Neural progenitor cell (in vitro differentiated cells): ENCODE measurements at regions not wholly inside any gene's neighbourhood (a gene's known extent, or its start where the extent isn't known, plus 50 kb on each side); places are given as distances from the start of the nearest gene placed in this dataset.
A peak's percentile ranks its signal among the peaks of the same experiment; 100 is the strongest.
"Not testable (repeated sequence)": the region's sequence is repeated elsewhere in the genome, so short reads cannot be mapped to it uniquely, and the experiment has no call there.

Source experiments
- DNase-seq: peaks from one replicate; pipeline ENCODE4 v3.0.0-alpha.2; 2016; ENCODE audit warnings: low spot score
- H2AFZ ChIP-seq: fragments of 200-600 bp; sonication (generic); replicated peaks from 2 replicates; pipeline ENCODE4 v1.6.1; 2016; ENCODE audit warnings: antibody characterized with exemption
- H3F3A ChIP-seq: fragments of 200-600 bp; sonication (generic); 2 replicates; pipeline ENCODE4 v1.6.1; 2016; ENCODE audit warnings: antibody characterized with exemption, low read depth
- H3K27ac ChIP-seq: fragments of 200-600 bp; sonication (generic); 2 replicates; pipeline ENCODE4 v1.5.1; 2016; ENCODE audit warnings: mild to moderate bottlenecking
- H3K27me3 ChIP-seq: fragments of 200-600 bp; sonication (generic); 2 replicates; pipeline ENCODE4 v1.6.1; 2016; ENCODE audit warnings: mild to moderate bottlenecking, moderate library complexity
- H3K36me3 ChIP-seq: fragments of 200-600 bp; sonication (generic); 2 replicates; pipeline ENCODE4 v1.5.1; 2016
- H3K4me1 ChIP-seq: fragments of 200-600 bp; sonication (generic); 2 replicates; pipeline ENCODE4 v1.6.1; 2016; ENCODE audit warnings: mixed run types
- H3K4me2 ChIP-seq: fragments of 200-600 bp; sonication (generic); 2 replicates; pipeline ENCODE4 v1.6.1; 2016
- H3K4me3 ChIP-seq: fragments of 200-600 bp; sonication (generic); 2 replicates; pipeline ENCODE4 v1.5.1; 2016
- H3K79me2 ChIP-seq: fragments of 200-600 bp; sonication (generic); 2 replicates; pipeline ENCODE4 v1.6.1; 2016; ENCODE audit warnings: low read depth
- H3K9ac ChIP-seq: fragments of 200-600 bp; sonication (generic); 2 replicates; pipeline ENCODE4 v1.6.1; 2016
- H3K9me3 ChIP-seq: fragments of 200-600 bp; sonication (generic); 2 replicates; pipeline ENCODE4 v1.5.1; 2016; ENCODE audit warnings: low read depth
- H4K20me1 ChIP-seq: fragments of 200-600 bp; sonication (generic); 2 replicates; pipeline ENCODE4 v1.6.1; 2016; ENCODE audit warnings: low read depth
- H3K27ac Mint-ChIP-seq: 3 replicates; pipeline ENCODE4 v1.8.0; 2021; ENCODE audit warnings: mixed read lengths
- H3K27me3 Mint-ChIP-seq: 2 replicates; pipeline ENCODE4 v1.8.0; 2022; ENCODE audit warnings: low read depth, mild to moderate bottlenecking, inconsistent platforms, moderate library complexity, mixed read lengths; ENCODE audit not compliant: insufficient read depth
- H3K36me3 Mint-ChIP-seq: 3 replicates; pipeline ENCODE4 v1.8.0; 2021; ENCODE audit warnings: mixed read lengths
- H3K4me1 Mint-ChIP-seq: 3 replicates; pipeline ENCODE4 v1.8.0; 2021; ENCODE audit warnings: mixed read lengths
- H3K4me3 Mint-ChIP-seq: 3 replicates; pipeline ENCODE4 v1.8.0; 2021; ENCODE audit warnings: mild to moderate bottlenecking, moderate library complexity, mixed read lengths
- H3K9me3 Mint-ChIP-seq: 3 replicates; pipeline ENCODE4 v1.8.0; 2020; ENCODE audit warnings: mixed read lengths
- EZH2 ChIP-seq: fragments of 200-600 bp; sonication (generic); IDR thresholded peaks from 2 replicates; pipeline ENCODE4 v1.6.1; 2017; ENCODE audit warnings: antibody characterized with exemption, mild to moderate bottlenecking, moderate library complexity
- EZH2phosphoT487 ChIP-seq: fragments of 200-600 bp; sonication (generic); IDR thresholded peaks from 2 replicates; pipeline ENCODE4 v1.6.1; 2017; ENCODE audit warnings: antibody characterized with exemption
- TF ChIP-seq, protein P1 (sequence below): fragments of 200-600 bp; sonication (generic); IDR thresholded peaks from 2 replicates; pipeline ENCODE4 v1.5.1; 2017; ENCODE audit warnings: antibody characterized with exemption, mild to moderate bottlenecking

DNA sequence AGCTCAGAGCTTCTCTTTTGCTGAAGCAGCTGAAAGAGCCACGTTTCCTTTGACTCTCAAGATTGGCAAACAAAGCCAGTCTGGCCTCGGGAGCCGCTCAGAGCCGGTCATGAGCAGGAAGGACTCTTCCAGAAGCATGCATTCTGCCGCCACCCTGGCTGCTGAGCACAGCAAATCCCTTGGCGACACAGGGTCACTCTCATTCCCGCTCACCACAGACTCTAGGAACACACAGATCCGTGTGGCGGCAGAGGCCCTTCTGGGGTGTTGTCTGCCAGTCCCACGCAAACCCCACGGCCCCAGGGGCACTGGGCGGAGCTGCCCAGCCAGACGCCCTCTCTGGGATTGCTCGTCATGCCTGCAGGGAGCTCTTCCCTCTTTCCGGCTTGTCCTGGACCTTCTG lies 157.0 kb downstream of the C16orf95 start:
- peak overlapping the region; percentile 79 for H3K27ac Mint-ChIP-seq
- no peaks in the 10 kb centered on the region for H3K9me3 ChIP-seq
- H3K27me3 Mint-ChIP-seq, result peaks cover 4% of the 10 kb centered on the region
- no peak overlapping the region for H3K9ac ChIP-seq
- no peak overlapping the region for H2AFZ ChIP-seq
- DNase-seq, result no peak
- H3K36me3 Mint-ChIP-seq, result no peaks in the 10 kb centered on the region
- no peak overlapping the region for H3K27ac ChIP-seq
- H3K4me1 Mint-ChIP-seq, result peaks cover 11% of the 10 kb centered on the region
- H3K9me3 Mint-ChIP-seq, result no peaks in the 10 kb centered on the region
- no peaks in the 10 kb centered on the region for H3F3A ChIP-seq
- H4K20me1 ChIP-seq, result no peaks in the 10 kb centered on the region
- H3K4me1 ChIP-seq, result no peaks in the 10 kb centered on the region
- TF ChIP-seq EZH2, result no peak
- TF ChIP-seq, protein P1, sequence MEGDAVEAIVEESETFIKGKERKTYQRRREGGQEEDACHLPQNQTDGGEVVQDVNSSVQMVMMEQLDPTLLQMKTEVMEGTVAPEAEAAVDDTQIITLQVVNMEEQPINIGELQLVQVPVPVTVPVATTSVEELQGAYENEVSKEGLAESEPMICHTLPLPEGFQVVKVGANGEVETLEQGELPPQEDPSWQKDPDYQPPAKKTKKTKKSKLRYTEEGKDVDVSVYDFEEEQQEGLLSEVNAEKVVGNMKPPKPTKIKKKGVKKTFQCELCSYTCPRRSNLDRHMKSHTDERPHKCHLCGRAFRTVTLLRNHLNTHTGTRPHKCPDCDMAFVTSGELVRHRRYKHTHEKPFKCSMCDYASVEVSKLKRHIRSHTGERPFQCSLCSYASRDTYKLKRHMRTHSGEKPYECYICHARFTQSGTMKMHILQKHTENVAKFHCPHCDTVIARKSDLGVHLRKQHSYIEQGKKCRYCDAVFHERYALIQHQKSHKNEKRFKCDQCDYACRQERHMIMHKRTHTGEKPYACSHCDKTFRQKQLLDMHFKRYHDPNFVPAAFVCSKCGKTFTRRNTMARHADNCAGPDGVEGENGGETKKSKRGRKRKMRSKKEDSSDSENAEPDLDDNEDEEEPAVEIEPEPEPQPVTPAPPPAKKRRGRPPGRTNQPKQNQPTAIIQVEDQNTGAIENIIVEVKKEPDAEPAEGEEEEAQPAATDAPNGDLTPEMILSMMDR, result no peak
- no peak for TF ChIP-seq EZH2phosphoT487
- no peaks in the 10 kb centered on the region for H3K36me3 ChIP-seq
- H3K79me2 ChIP-seq, result no peaks in the 10 kb centered on the region
- no peak overlapping the region for H3K4me3 ChIP-seq
- no peak overlapping the region for H3K4me2 ChIP-seq
- H3K4me3 Mint-ChIP-seq, result no peak overlapping the region
- no peaks in the 10 kb centered on the region for H3K27me3 ChIP-seq

DNA sequence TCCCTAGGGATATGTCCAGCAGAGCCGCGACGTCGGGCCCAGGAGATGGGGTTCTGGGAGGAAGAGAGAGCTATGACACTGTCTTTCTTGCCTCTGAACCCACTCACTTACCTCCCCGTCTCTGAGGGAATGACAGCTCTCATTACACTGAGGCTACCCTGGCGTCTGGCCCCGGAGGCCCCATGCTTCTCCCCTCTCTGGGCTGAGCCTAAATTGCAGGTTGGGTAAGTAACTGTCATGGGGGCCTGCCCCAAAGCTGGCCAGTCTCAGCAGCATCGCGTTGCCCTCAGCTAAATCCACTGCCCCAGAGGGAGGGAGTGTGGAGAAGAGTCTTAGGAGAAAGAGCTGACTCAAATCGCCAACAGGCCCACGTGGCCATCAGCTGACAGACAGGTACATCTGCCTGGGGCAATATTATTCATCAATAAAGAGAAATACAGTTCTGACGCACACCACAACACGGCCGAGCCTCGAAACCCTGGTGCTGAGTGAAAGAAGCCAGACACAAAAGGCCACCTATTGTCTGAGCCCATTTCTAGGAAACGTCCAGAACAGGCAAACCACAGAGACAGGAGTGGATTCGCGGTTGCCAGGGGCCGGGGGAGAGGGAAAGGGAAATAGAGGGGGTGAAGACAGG lies 156.4 kb downstream of the C16orf95 start:
- Mint-ChIP-seq H3K4me1 (peaks cover 11% of the 10 kb centered on the region), H3K36me3 (no peaks in the 10 kb centered on the region), H3K27ac (peak overlapping the region; percentile 79), H3K27me3 (peaks cover 4% of the 10 kb centered on the region), H3K9me3 (no peaks in the 10 kb centered on the region), H3K4me3 (no peak overlapping the region)
- no peaks in the 10 kb centered on the region for H3K36me3 ChIP-seq
- no peaks in the 10 kb centered on the region for H3K27me3 ChIP-seq
- no peaks in the 10 kb centered on the region for H3K79me2 ChIP-seq
- no peaks in the 10 kb centered on the region for H3K9me3 ChIP-seq
- H4K20me1 ChIP-seq, result no peaks in the 10 kb centered on the region
- TF ChIP-seq, protein P1, result no peak
- TF ChIP-seq EZH2phosphoT487 (no peak), EZH2 (no peak)
- no peaks in the 10 kb centered on the region for H3K4me1 ChIP-seq
- no peak overlapping the region for H3K4me2 ChIP-seq
- H3F3A ChIP-seq, result no peaks in the 10 kb centered on the region
- no peak for DNase-seq
- peak overlapping the region; percentile 68 for H2AFZ ChIP-seq
- no peak overlapping the region for H3K27ac ChIP-seq
- H3K9ac ChIP-seq, result no peak overlapping the region
- no peak overlapping the region for H3K4me3 ChIP-seq

DNA sequence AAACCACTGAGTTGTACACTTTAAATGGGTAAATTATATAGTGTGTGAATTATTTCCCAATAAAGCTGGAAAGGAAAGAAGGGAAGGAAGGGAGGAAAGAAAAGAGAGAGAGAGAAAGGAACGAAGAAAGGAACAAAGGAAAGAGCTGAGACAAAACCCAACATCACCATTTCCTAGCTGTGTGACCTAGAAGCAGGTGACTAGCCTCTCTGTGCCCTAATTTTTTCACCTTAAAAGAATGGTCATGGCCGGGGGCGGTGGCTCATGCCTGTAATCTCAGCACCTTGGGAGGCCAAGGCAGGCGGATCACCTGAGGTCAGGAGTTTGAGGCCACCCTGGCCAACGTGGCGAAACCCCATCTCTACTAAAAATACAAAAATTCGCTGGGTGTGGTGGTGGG lies 155.8 kb downstream of the C16orf95 start:
- not testable (repeated sequence) for H4K20me1 ChIP-seq

DNA sequence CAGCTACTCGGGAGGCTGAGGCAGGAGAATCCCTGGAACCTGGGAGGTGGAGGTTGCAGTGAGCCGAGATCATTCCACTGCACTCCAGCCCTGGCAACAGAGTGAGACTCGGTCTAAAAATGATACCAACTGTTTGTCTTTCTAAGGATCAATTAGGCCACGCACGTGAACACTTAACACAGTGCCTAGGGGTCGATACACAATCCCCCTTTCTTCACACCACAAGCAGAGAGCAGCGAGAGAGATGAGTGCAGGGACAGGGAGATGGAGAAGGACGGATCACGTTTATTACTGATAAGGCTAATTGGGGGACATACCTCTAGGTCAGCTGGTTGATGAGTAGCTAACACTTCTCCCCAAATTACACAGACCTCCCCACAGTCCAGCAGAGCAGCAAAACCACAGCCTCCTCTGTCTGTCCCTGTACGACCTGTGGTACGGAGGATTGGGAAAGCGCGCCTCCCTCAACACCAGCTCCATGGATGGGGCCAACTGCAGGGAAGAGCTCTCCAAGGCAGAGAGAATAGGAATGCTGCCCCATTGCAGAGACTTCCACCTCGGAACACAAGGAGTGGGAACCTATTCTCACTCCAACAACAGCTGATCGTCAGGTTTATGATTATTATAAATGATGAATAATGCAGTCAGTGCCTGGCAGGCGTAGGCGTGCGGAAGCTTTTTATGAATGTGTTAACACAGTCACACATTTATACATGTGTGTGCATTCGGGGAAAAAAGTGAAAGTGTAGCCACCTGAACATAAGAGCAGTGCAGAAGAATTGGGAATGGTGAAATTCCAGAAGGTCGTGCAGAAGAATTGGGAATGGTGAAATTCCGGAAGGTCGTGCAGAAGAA lies 155.1 kb downstream of the C16orf95 start:
- H3K9me3 Mint-ChIP-seq, result no peaks in the 10 kb centered on the region
- no peak overlapping the region for H3K9ac ChIP-seq
- peaks cover 11% of the 10 kb centered on the region for H3K4me1 Mint-ChIP-seq
- no peak overlapping the region for H3K4me3 ChIP-seq
- no peak overlapping the region for H3K4me3 Mint-ChIP-seq
- H2AFZ ChIP-seq, result no peak overlapping the region
- no peak overlapping the region for H3K27ac ChIP-seq
- H3K27me3 Mint-ChIP-seq, result peaks cover 5% of the 10 kb centered on the region
- no peak for DNase-seq
- H3K79me2 ChIP-seq, result no peaks in the 10 kb centered on the region
- H3K36me3 ChIP-seq, result no peaks in the 10 kb centered on the region
- H4K20me1 ChIP-seq, result no peaks in the 10 kb centered on the region
- H3K4me1 ChIP-seq, result no peaks in the 10 kb centered on the region
- no peak overlapping the region for H3K27ac Mint-ChIP-seq
- no peaks in the 10 kb centered on the region for H3F3A ChIP-seq
- no peak overlapping the region for H3K4me2 ChIP-seq
- no peaks in the 10 kb centered on the region for H3K9me3 ChIP-seq
- no peaks in the 10 kb centered on the region for H3K27me3 ChIP-seq
- no peaks in the 10 kb centered on the region for H3K36me3 Mint-ChIP-seq
- no peak for TF ChIP-seq EZH2phosphoT487

More for the DNA sequence above, 155.8 kb downstream of the C16orf95 start:
- H3K4me3 Mint-ChIP-seq, H3K27me3 ChIP-seq, H3K4me3 ChIP-seq, H3K36me3 Mint-ChIP-seq, H3F3A ChIP-seq, H3K79me2 ChIP-seq, H3K27ac ChIP-seq, H2AFZ ChIP-seq, DNase-seq, H3K4me2 ChIP-seq, H3K4me1 ChIP-seq, H3K27me3 Mint-ChIP-seq, H3K9me3 Mint-ChIP-seq, H3K9me3 ChIP-seq, H3K9ac ChIP-seq, H3K27ac Mint-ChIP-seq, H3K36me3 ChIP-seq: not testable (repeated sequence)
- H3K4me1 Mint-ChIP-seq, result peaks cover 11% of the 10 kb centered on the region

DNA sequence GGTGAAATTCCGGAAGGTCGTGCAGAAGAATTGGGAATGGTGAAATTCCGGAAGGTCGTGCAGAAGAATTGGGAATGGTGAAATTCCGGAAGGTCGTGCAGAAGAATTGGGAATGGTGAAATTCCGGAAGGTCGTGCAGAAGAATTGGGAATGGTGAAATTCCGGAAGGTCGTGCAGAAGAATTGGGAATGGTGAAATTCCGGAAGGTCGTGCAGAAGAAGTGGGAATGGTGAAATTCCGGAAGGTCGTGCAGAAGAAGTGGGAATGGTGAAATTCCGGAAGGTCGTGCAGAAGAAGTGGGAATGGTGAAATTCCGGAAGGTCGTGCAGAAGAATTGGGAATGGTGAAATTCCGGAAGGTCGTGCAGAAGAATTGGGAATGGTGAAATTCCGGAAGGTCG lies 154.4 kb downstream of the C16orf95 start:
- H3K36me3 ChIP-seq, H3K9me3 Mint-ChIP-seq, H4K20me1 ChIP-seq, H3K4me3 Mint-ChIP-seq, H3K4me3 ChIP-seq, H3K27me3 Mint-ChIP-seq, H2AFZ ChIP-seq, H3F3A ChIP-seq, H3K27ac ChIP-seq, H3K4me2 ChIP-seq, H3K79me2 ChIP-seq, H3K9me3 ChIP-seq, H3K4me1 ChIP-seq, DNase-seq, H3K9ac ChIP-seq, H3K36me3 Mint-ChIP-seq, H3K27me3 ChIP-seq, H3K27ac Mint-ChIP-seq: not testable (repeated sequence)
- H3K4me1 Mint-ChIP-seq, result peaks cover 11% of the 10 kb centered on the region
